Panc1 (cell line): ENCODE measurements at regions not wholly inside any gene's neighbourhood (a gene's known extent, or its start where the extent isn't known, plus 50 kb on each side); places are given as distances from the start of the nearest gene placed in this dataset.

ENCODE experiments used
- ATAC-seq: fragments of 200-7000 bp; cut with Tn5 transposase; 2 replicates; pipeline ENCODE4 v1.9.1; 2020; ENCODE audit warnings: mild to moderate bottlenecking, moderate library complexity
- BruUV-seq: library from RNA; stranded (reverse); fragments of 400-500 nt; replicated peaks from 2 replicates; lab custom pipeline; 2021; lab: Mats Ljungman, UMichigan
- CTCF ChIA-PET: fragments of 300-600 bp; sonication (Branson Sonifier 250); formaldehyde crosslinking; loops from one replicate; lab custom pipeline; 2022; ENCODE audit warnings: antibody characterized with exemption; lab: Charles Lee
- POLR2A ChIA-PET: fragments of 300-600 bp; sonication (Branson Sonifier 250); formaldehyde crosslinking; loops from one replicate; lab custom pipeline; 2022; ENCODE audit warnings: antibody characterized with exemption; lab: Charles Lee
- DNase-seq: peaks from one replicate; pipeline ENCODE4 v3.0.0-alpha.2; 2010; ENCODE audit warnings: low read depth, low spot score
- H3K27ac ChIP-seq: 2 replicates; pipeline ENCODE4 v1.5.1; 2011; ENCODE audit warnings: mild to moderate bottlenecking, low read length, inconsistent platforms
- H3K27me3 ChIP-seq: fragments of 200-500 bp; sonication (Bioruptor generic); 2 replicates; pipeline ENCODE4 v1.6.0; 2014; ENCODE audit warnings: low read length, inconsistent platforms; ENCODE audit not compliant: control insufficient read depth, insufficient read depth
- H3K36me3 ChIP-seq: fragments of 200-500 bp; sonication (Bioruptor generic); 2 replicates; pipeline ENCODE4 v1.5.1; 2014; ENCODE audit warnings: inconsistent platforms, mild to moderate bottlenecking, low read length, moderate library complexity; ENCODE audit not compliant: control insufficient read depth, insufficient read depth
- H3K4me1 ChIP-seq: 2 replicates; pipeline ENCODE4 v1.5.1; 2011; ENCODE audit warnings: inconsistent platforms, mild to moderate bottlenecking, low read length, moderate library complexity; ENCODE audit not compliant: control insufficient read depth, insufficient read depth
- H3K4me3 ChIP-seq, 2 experiments: 2 replicates each; pipeline ENCODE4 v1.5.1; 2011 to 2012; ENCODE audit warnings: low read depth in 2 of 2, low read length in 2 of 2, mild to moderate bottlenecking in 2 of 2, inconsistent platforms in 1 of 2, moderate library complexity in 1 of 2
- H3K9me3 ChIP-seq: fragments of 200-500 bp; sonication (Bioruptor generic); 2 replicates; pipeline ENCODE4 v1.5.1; 2014; ENCODE audit warnings: low read depth, mild to moderate bottlenecking, inconsistent platforms, low read length, moderate library complexity; ENCODE audit not compliant: control insufficient read depth, insufficient read depth
- CTCF ChIP-seq: fragments of 450-650 bp; IDR thresholded peaks from 2 replicates; pipeline ENCODE4 v1.5.1; 2017; ENCODE audit warnings: mild to moderate bottlenecking
- POLR2AphosphoS5 ChIP-seq: IDR thresholded peaks from 2 replicates; pipeline ENCODE4 v1.6.1; 2012; ENCODE audit warnings: mild to moderate bottlenecking, low read depth, low read length, moderate library complexity
- REST ChIP-seq, 2 experiments: IDR thresholded peaks; 2 replicates each; pipeline ENCODE4 v1.6.1; 2011 to 2012; ENCODE audit warnings: low read depth in 2 of 2, control low read depth in 1 of 2, low read length in 1 of 2, mild to moderate bottlenecking in 1 of 2, moderate library complexity in 1 of 2; ENCODE audit not compliant: insufficient read depth in 1 of 2
- SIN3A ChIP-seq: IDR thresholded peaks from 2 replicates; pipeline ENCODE4 v1.6.1; 2012; ENCODE audit warnings: low read depth, mild to moderate bottlenecking, low read length, moderate library complexity, borderline replicate concordance; ENCODE audit not compliant: insufficient read depth
- TCF7L2 ChIP-seq: IDR thresholded peaks from 2 replicates; pipeline ENCODE4 v1.6.1; 2011; ENCODE audit warnings: mild to moderate bottlenecking, low read depth, low read length, inconsistent platforms
- in situ Hi-C: cut with HindIII; loops from 2 replicates; pipeline ENCODE4 v1.10.0; 2016; ENCODE audit warnings: low sequenced_read_pairs, low pct_unique_long_range_greater_than_20kb
- intact Hi-C: fragments of 100-400 bp; cut with micrococcal nuclease; formaldehyde crosslinking; loops from one replicate; pipeline ENCODE4 v1.10.0; 2022; ENCODE audit not compliant: unreplicated experiment

GRCh38 chr9:12997009-12997408 lies 222.2 kb downstream of the LURAP1L start:
- ATAC-seq (no peak), DNase-seq (no peak)
- no peaks in the 10 kb centered on the region for H3K27me3 ChIP-seq
- no TSS peak for BruUV-seq
- no peaks in the 10 kb centered on the region for H3K9me3 ChIP-seq
- in situ Hi-C loops (no loop called here), intact Hi-C loops (no loop called here)
- CTCF ChIA-PET, result no interaction called here
- no peak for TF ChIP-seq TCF7L2
- no peak for TF ChIP-seq POLR2AphosphoS5
- no peak for TF ChIP-seq REST (IDR thresholded peaks at IDR 0.05; ENCODE audit: insufficient read depth in 1 of 2, low read depth in 2 of 2, low read length in 1 of 2)
- no peak for TF ChIP-seq SIN3A
- TF ChIP-seq CTCF, result no peak
- POLR2A ChIA-PET, result no interaction called here
- no peak overlapping the region for H3K27ac ChIP-seq
- H3K4me3 ChIP-seq, result no peak overlapping the region
- no peaks in the 10 kb centered on the region for H3K4me1 ChIP-seq
- H3K36me3 ChIP-seq, result no peaks in the 10 kb centered on the region

GRCh38 chr9:13001989-13002580 lies 227.3 kb downstream of the LURAP1L start:
- CTCF ChIA-PET, result no interaction called here
- TF ChIP-seq SIN3A, result no peak
- no peak for TF ChIP-seq TCF7L2
- TF ChIP-seq REST (IDR thresholded peaks at IDR 0.05; ENCODE audit: insufficient read depth in 1 of 2, low read depth in 2 of 2, low read length in 1 of 2), result no peak
- TF ChIP-seq POLR2AphosphoS5, result no peak
- TF ChIP-seq CTCF, result no peak
- H3K4me3 ChIP-seq, result no peak overlapping the region
- ATAC-seq, result no peak
- no peak for DNase-seq
- in situ Hi-C loops, result no loop called here
- BruUV-seq, result no TSS peak
- H3K27me3 ChIP-seq, result no peaks in the 10 kb centered on the region
- no peaks in the 10 kb centered on the region for H3K9me3 ChIP-seq
- no peaks in the 10 kb centered on the region for H3K4me1 ChIP-seq
- no peak overlapping the region for H3K27ac ChIP-seq
- no peaks in the 10 kb centered on the region for H3K36me3 ChIP-seq
- intact Hi-C loops, result no loop called here
- POLR2A ChIA-PET, result no interaction called here
